GM12875 (cell line): ENCODE measurements at regions not wholly inside any gene's neighbourhood (a gene's known extent, or its start where the extent isn't known, plus 50 kb on each side); places are given as distances from the start of the nearest gene placed in this dataset.

Experiments
- H3K4me3 ChIP-seq: one replicate; pipeline ENCODE4 v1.5.1; 2011; ENCODE audit warnings: low read depth, low read length, control low read depth
- TF ChIP-seq, protein P1 (sequence below): IDR thresholded peaks from 2 replicates; pipeline ENCODE4 v1.5.1; 2011; ENCODE audit warnings: low read depth, mild to moderate bottlenecking, control low read depth, inconsistent platforms, low read length, moderate library complexity, borderline replicate concordance; ENCODE audit not compliant: insufficient read depth

GRCh38 chr18:43574974-43575373, 297.7 kb upstream of the SYT4 start:
- H3K4me3 ChIP-seq, result no peak overlapping the region
- TF ChIP-seq, protein P1, sequence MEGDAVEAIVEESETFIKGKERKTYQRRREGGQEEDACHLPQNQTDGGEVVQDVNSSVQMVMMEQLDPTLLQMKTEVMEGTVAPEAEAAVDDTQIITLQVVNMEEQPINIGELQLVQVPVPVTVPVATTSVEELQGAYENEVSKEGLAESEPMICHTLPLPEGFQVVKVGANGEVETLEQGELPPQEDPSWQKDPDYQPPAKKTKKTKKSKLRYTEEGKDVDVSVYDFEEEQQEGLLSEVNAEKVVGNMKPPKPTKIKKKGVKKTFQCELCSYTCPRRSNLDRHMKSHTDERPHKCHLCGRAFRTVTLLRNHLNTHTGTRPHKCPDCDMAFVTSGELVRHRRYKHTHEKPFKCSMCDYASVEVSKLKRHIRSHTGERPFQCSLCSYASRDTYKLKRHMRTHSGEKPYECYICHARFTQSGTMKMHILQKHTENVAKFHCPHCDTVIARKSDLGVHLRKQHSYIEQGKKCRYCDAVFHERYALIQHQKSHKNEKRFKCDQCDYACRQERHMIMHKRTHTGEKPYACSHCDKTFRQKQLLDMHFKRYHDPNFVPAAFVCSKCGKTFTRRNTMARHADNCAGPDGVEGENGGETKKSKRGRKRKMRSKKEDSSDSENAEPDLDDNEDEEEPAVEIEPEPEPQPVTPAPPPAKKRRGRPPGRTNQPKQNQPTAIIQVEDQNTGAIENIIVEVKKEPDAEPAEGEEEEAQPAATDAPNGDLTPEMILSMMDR, result no peak

DNA sequence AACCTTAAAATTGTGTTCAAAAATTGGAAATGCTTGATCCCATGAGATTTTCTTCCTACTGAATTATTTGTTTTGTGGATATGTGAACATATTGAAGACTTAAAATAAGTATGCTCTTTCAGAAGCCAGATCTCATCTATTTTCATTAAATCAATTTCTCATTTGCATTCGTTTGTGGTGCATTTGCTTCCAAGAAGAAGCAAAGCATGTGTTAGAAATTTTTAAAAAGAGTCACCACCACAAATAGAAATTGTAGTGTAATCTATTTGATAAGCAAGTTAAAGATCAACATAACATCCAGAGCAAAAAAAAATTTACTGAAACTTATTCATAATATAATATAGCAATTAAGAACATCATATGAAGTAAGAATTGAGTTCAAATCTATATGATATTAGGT, 300.9 kb upstream of the SYT4 start:
- no peak overlapping the region for H3K4me3 ChIP-seq
- TF ChIP-seq, protein P1, result no peak

- TF ChIP-seq, protein P1, result no peak
- no peak overlapping the region for H3K4me3 ChIP-seq
Measured at GRCh38 chr18:43578706-43579105, 301.4 kb upstream of the SYT4 start.

- TF ChIP-seq, protein P1, result no peak
- H3K4me3 ChIP-seq, result no peak overlapping the region
Measured at GRCh38 chr18:43581936-43582519, 304.7 kb upstream of the SYT4 start.

DNA sequence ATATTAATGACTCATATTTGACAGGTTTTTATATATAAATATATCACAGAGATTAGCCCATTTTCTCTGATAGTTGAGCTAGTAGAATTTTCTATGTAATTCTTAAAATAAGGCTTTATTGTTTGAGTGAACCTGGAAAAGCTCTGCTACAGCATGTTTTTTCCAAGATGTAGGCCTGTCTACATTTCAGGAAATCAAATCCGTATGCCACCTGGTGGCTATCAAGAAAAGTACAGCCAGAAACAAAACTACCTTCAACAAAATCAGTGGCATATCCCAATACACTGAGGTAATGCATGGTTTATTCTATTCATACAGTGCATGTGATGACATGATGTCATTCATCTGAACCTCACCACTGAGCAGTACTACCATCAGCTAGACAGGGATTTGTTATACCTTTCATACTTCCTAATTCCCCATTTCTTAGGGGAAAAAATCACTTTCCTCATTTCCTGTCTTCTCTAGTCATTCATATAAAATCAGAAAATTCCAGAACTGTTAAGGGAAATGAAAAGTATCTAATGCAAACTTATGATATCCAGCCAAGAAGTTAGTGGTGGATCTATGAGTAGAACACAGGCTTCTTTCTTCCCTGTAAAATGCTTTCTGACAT, 310.4 kb upstream of the SYT4 start:
- TF ChIP-seq, protein P1, result peak; percentile 58
- no peak overlapping the region for H3K4me3 ChIP-seq

DNA sequence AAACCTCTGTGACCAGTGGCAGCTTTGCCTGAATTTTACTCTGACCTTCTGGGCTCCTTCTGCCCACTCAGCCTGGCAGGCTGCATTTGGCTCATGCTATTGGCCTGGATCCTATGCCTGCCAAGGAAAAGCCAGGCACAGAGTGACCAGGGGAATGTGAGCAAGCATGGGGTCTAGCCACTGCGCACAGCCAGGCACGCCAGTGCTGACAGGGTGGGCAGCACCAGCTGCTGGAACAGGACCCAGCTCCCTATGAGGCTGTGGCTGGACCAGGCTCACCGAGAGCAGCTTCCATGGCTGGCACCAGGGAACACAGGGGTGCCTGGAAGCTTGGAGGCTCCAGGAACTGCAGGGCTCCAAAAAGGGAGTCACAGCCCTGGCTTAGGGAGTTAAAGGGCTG, 311.5 kb upstream of the SYT4 start:
- H3K4me3 ChIP-seq, result no peak overlapping the region
- TF ChIP-seq, protein P1, result no peak

GRCh38 chr18:43589611-43590151, 312.4 kb upstream of the SYT4 start:
- H3K4me3 ChIP-seq, result no peak overlapping the region
- TF ChIP-seq, protein P1, result no peak
